H1 (cell line): ENCODE measurements at regions not wholly inside any gene's neighbourhood (a gene's known extent, or its start where the extent isn't known, plus 50 kb on each side); places are given as distances from the start of the nearest gene placed in this dataset.

ENCODE experiments used
- CTCF ChIA-PET: fragments of 300-600 bp; sonication (Branson Sonifier 250); formaldehyde crosslinking; loops from one replicate; lab custom pipeline; 2021; ENCODE audit not compliant: partially characterized antibody; lab: Charles Lee
- POLR2A ChIA-PET: fragments of 300-600 bp; sonication (Branson Sonifier 250); formaldehyde crosslinking; loops from one replicate; lab custom pipeline; 2021; ENCODE audit warnings: inconsistent platforms; ENCODE audit not compliant: partially characterized antibody; lab: Charles Lee
- DNase-seq, 2 experiments: peaks; one replicate each; pipeline versions ENCODE4 v3.0.0 to v3.0.0-alpha.2; 2010 to 2022; ENCODE audit warnings: low spot score in 2 of 2, low read depth in 1 of 2, mixed read lengths in 1 of 2
- FAIRE-seq: peaks from 2 replicates; lab custom pipeline; 2011; peaks lifted over from hg19 to GRCh38; lab: Jason Lieb, UNC
- H2AFZ ChIP-seq: 2 replicates; pipeline ENCODE4 v1.8.1; 2012; ENCODE audit warnings: low read length, inconsistent platforms
- H2AK5ac ChIP-seq: 2 replicates; pipeline ENCODE4 v1.6.1; 2013; ENCODE audit warnings: low read depth, low read length
- H2BK120ac ChIP-seq: replicated peaks from 2 replicates; pipeline ENCODE3; 2013; ENCODE audit warnings: low read depth, low read length, inconsistent platforms
- H2BK12ac ChIP-seq: 2 replicates; pipeline ENCODE4 v1.6.1; 2013; ENCODE audit warnings: low read depth, low read length
- H2BK15ac ChIP-seq: 2 replicates; pipeline ENCODE4 v1.6.1; 2013; ENCODE audit warnings: low read length
- H2BK20ac ChIP-seq: 2 replicates; pipeline ENCODE4 v1.6.1; 2013; ENCODE audit warnings: low read length
- H2BK5ac ChIP-seq: 2 replicates; pipeline ENCODE4 v1.6.1; 2013; ENCODE audit warnings: low read depth, low read length
- H3K14ac ChIP-seq: 2 replicates; pipeline ENCODE4 v1.6.1; 2013; ENCODE audit warnings: inconsistent platforms; ENCODE audit not compliant: insufficient read length
- H3K18ac ChIP-seq: 2 replicates; pipeline ENCODE4 v1.6.1; 2013; ENCODE audit warnings: low read length; ENCODE audit errors: extremely low read depth
- H3K23ac ChIP-seq: 2 replicates; pipeline ENCODE4 v1.6.1; 2013; ENCODE audit warnings: inconsistent platforms; ENCODE audit not compliant: insufficient read length
- H3K23me2 ChIP-seq: 2 replicates; pipeline ENCODE4 v1.6.1; 2013; ENCODE audit warnings: low read depth, low read length
- H3K27ac ChIP-seq: 2 replicates; pipeline ENCODE4 v1.6.1; 2011; ENCODE audit warnings: low read depth, low read length, inconsistent platforms
- H3K27me3 ChIP-seq, 4 experiments: replicated peaks in 1 of 4; 1 replicate in 1 of 4; 2 replicates in 3 of 4; pipeline versions ENCODE4 v1.6.1 to v1.8.1; 2011 to 2013; ENCODE audit warnings: low read length in 3 of 4, mild to moderate bottlenecking in 3 of 4, inconsistent platforms in 2 of 4, mixed read lengths in 2 of 4, moderate library complexity in 1 of 4; ENCODE audit not compliant: control insufficient read depth in 3 of 4, insufficient read depth in 3 of 4; ENCODE audit errors: extremely low read depth in 1 of 4
- H3K36me3 ChIP-seq, 4 experiments: 2 replicates each; pipeline versions ENCODE4 v1.6.1 to v1.8.1; 2011 to 2013; ENCODE audit warnings: mild to moderate bottlenecking in 4 of 4, low read length in 3 of 4, moderate library complexity in 2 of 4, control low read depth in 1 of 4, inconsistent platforms in 1 of 4; ENCODE audit not compliant: insufficient read depth in 4 of 4, control insufficient read depth in 2 of 4
- H3K4ac ChIP-seq: replicated peaks from 2 replicates; pipeline ENCODE3; 2013; ENCODE audit warnings: low read length, low read depth, mixed read lengths, inconsistent platforms; ENCODE audit not compliant: insufficient read length
- H3K4me1 ChIP-seq, 4 experiments: replicated peaks in 1 of 4; 1 replicate in 1 of 4; 2 replicates in 3 of 4; pipeline versions ENCODE4 v1.6.1 to v1.8.1; 2011 to 2013; ENCODE audit warnings: low read length in 3 of 4, inconsistent platforms in 2 of 4, mixed read lengths in 1 of 4; ENCODE audit not compliant: insufficient read depth in 4 of 4, control insufficient read depth in 3 of 4
- H3K4me2 ChIP-seq, 2 experiments: 2 replicates each; pipeline versions ENCODE4 v1.6.1 to v1.8.1; 2011 to 2013; ENCODE audit warnings: low read depth in 2 of 2, low read length in 2 of 2, control low read depth in 1 of 2, inconsistent platforms in 1 of 2, mild to moderate bottlenecking in 1 of 2; ENCODE audit not compliant: insufficient read depth in 1 of 2
- H3K4me3 ChIP-seq, 4 experiments: fragments of 200-600, 300-600 bp in 1 of 4; sonication (generic), shearing (Covaris generic), sonication (Bioruptor Twin) in 1 of 4; 2 replicates each; pipeline versions ENCODE4 v1.5.1 to v1.8.1; 2011 to 2016; ENCODE audit warnings: low read length in 4 of 4, low read depth in 3 of 4, control low read depth in 2 of 4, inconsistent platforms in 2 of 4, mild to moderate bottlenecking in 2 of 4, mixed read lengths in 1 of 4, moderate library complexity in 1 of 4; ENCODE audit not compliant: insufficient read depth in 2 of 4; ENCODE audit errors: extremely low read depth in 1 of 4
- H3K56ac ChIP-seq: replicated peaks from 2 replicates; pipeline ENCODE3; 2013; ENCODE audit warnings: low read depth, mild to moderate bottlenecking, mixed read lengths, low read length, inconsistent platforms; ENCODE audit not compliant: insufficient read length
- H3K79me1 ChIP-seq: 2 replicates; pipeline ENCODE4 v1.6.1; 2013; ENCODE audit warnings: low read depth, low read length, control low read depth
- H3K79me2 ChIP-seq, 2 experiments: 2 replicates each; pipeline versions ENCODE4 v1.6.1 to v1.8.1; 2012 to 2013; ENCODE audit warnings: low read length in 2 of 2, mild to moderate bottlenecking in 2 of 2, inconsistent platforms in 1 of 2; ENCODE audit not compliant: insufficient read depth in 2 of 2, control insufficient read depth in 1 of 2
- H3K9ac ChIP-seq, 4 experiments: replicated peaks in 1 of 4; 1 replicate in 1 of 4; 2 replicates in 3 of 4; pipeline versions ENCODE4 v1.6.1 to v1.8.1; 2011 to 2013; ENCODE audit warnings: low read depth in 3 of 4, low read length in 3 of 4, control low read depth in 2 of 4, mild to moderate bottlenecking in 2 of 4, moderate library complexity in 2 of 4, inconsistent platforms in 1 of 4; ENCODE audit errors: extremely low read depth in 1 of 4
- H3K9me3 ChIP-seq, 2 experiments: 2 replicates each; pipeline versions ENCODE4 v1.6.1 to v1.8.1; 2012 to 2013; ENCODE audit warnings: mild to moderate bottlenecking in 2 of 2, moderate library complexity in 2 of 2, control low read depth in 1 of 2, inconsistent platforms in 1 of 2, low read depth in 1 of 2, low read length in 1 of 2, mixed read lengths in 1 of 2; ENCODE audit not compliant: insufficient read depth in 2 of 2
- H4K20me1 ChIP-seq, 2 experiments: replicated peaks in 1 of 2; 2 replicates each; pipeline versions ENCODE3 to v1.8.1; 2011 to 2013; ENCODE audit warnings: inconsistent platforms in 2 of 2, low read length in 2 of 2, mild to moderate bottlenecking in 1 of 2; ENCODE audit not compliant: insufficient read depth in 2 of 2, control insufficient read depth in 1 of 2
- H4K5ac ChIP-seq: 2 replicates; pipeline ENCODE4 v1.6.1; 2013; ENCODE audit warnings: low read length, low read depth, mixed read lengths, inconsistent platforms; ENCODE audit not compliant: insufficient read length
- H4K8ac ChIP-seq: 2 replicates; pipeline ENCODE4 v1.8.0; 2013; ENCODE audit warnings: mild to moderate bottlenecking, moderate library complexity, low read length, inconsistent platforms; ENCODE audit not compliant: insufficient read depth; ENCODE audit errors: extremely low read depth
- H4K91ac ChIP-seq: replicated peaks from 2 replicates; pipeline ENCODE3; 2013; ENCODE audit warnings: low read length, mixed read lengths, inconsistent platforms; ENCODE audit not compliant: insufficient read length
- CBX5 ChIP-seq: fragments of 300-800, 300-1000 bp; sonication (generic); IDR thresholded peaks from 2 replicates; pipeline ENCODE4 v1.7.1; 2016; ENCODE audit warnings: antibody characterized with exemption, low read length, low read depth
- KDM4A ChIP-seq: IDR thresholded peaks from one replicate; pipeline ENCODE4 v1.7.1; 2012; ENCODE audit warnings: low read depth, mild to moderate bottlenecking, moderate library complexity, low read length, inconsistent platforms; ENCODE audit not compliant: severe bottlenecking
- POLR2A ChIP-seq, 2 experiments: IDR thresholded peaks; 1 replicate in 1 of 2; 2 replicates in 1 of 2; pipeline ENCODE4 v1.6.1; 2011; ENCODE audit warnings: low read depth in 2 of 2, low read length in 2 of 2, mild to moderate bottlenecking in 2 of 2; ENCODE audit errors: control extremely low read depth in 1 of 2
- POU5F1 ChIP-seq: IDR thresholded peaks from 2 replicates; pipeline ENCODE4 v1.6.1; 2011; ENCODE audit warnings: low read depth, mild to moderate bottlenecking, low read length, moderate library complexity
- SP1 ChIP-seq: IDR thresholded peaks from 2 replicates; pipeline ENCODE4 v1.6.1; 2011; ENCODE audit warnings: low read depth, low read length
- SUZ12 ChIP-seq: fragments of 200-600 bp; sonication (generic); IDR thresholded peaks from 2 replicates; pipeline ENCODE4 v1.6.1; 2012; ENCODE audit warnings: mild to moderate bottlenecking, inconsistent platforms, low read length, moderate library complexity, mixed read lengths
- USF2 ChIP-seq: IDR thresholded peaks from 2 replicates; pipeline ENCODE4 v1.6.1; 2011; ENCODE audit warnings: low read length, improper control_type of control experiment
- WGBS, 2 experiments: shearing (Covaris generic) in 1 of 2; methylation state at CpG; one replicate each; pipeline versions ENCODE4 v1.1.6 to v1.1.7; 2013 to 2015; ENCODE audit warnings: low lambda C conversion rate in 2 of 2, mixed read lengths in 2 of 2, inconsistent platforms in 1 of 2, low coverage in 1 of 2, missing lambda C conversion rate in 1 of 2; ENCODE audit not compliant: insufficient replicate concordance in 2 of 2, insufficient coverage in 1 of 2, insufficient read length in 1 of 2; ENCODE audit errors: extremely low coverage in 1 of 2, missing lambda C conversion rate in 1 of 2; 5-methylcytosine and 5-hydroxymethylcytosine counted together
- TF ChIP-seq, protein P1 (sequence below): IDR thresholded peaks from 2 replicates; pipeline ENCODE4 v1.6.1; 2012; ENCODE audit warnings: low read length, inconsistent platforms

DNA sequence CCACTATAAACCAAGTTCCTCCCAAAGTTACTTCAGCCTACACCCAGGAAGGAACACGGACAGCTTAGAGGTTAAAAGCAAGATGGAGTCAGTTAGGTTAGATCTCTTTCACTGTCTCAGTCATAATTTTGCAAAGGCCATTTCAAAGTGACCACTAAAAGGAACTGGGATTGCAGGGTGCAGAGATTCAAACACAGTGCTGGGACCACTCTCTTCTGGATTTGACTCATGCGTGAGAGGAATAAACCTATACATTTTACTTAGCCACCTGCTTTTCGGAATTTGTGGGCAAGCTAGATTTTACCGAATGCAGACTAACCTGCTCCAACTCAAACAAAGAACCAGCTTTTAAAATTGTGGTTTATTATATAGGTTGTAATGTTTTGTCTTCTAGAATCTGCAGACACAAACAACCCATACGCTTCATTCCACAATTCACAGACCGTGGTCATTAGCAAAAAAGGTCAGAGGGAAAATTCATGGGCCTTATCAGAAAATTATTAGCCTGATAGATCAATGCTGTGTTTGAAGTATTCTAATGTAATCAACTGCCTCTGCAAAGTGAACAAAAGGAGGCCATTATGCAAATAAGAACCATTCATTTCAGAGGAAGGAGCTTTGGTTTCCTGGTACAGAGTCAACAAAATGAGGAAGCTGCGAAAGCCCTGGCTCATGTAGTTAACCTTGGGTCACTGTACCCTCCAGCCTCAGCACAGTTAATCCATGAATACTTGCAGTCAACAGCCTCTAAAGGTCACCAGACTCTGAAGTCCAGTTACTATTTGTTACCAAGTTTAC, 342.7 kb upstream of the KLF6 start:
- ChIA-PET POLR2A (no interaction called here), CTCF (no interaction called here)
- Histone ChIP-seq H3K79me1 (no peaks in the 10 kb centered on the region), H3K9ac (no peak overlapping the region), H4K5ac (no peak overlapping the region), H4K20me1 (peaks cover 0 to 3% of the 10 kb centered on the region in 2 experiments), H4K8ac (no peak overlapping the region), H3K4me3 (no peak overlapping the region), H3K18ac (no peak overlapping the region; the same call in 1 of the 2 replicates), H3K27ac (no peak overlapping the region), H3K9me3 (no peaks in the 10 kb centered on the region), H3K27me3 (no peaks in the 10 kb centered on the region), H2BK12ac (no peak overlapping the region), H2BK15ac (no peak overlapping the region), H3K79me2 (no peaks in the 10 kb centered on the region), H3K56ac (no peak overlapping the region), H3K4me1 (no peaks in the 10 kb centered on the region), H3K36me3 (no peaks in the 10 kb centered on the region), H2BK20ac (no peak overlapping the region), H2BK5ac (no peak overlapping the region), H2AK5ac (no peak overlapping the region), H4K91ac (no peak overlapping the region), H2BK120ac (no peak overlapping the region), H3K4ac (no peak overlapping the region), H2AFZ (no peak overlapping the region), H3K14ac (no peak overlapping the region), H3K23me2 (peaks cover 5% of the 10 kb centered on the region; the same call in 1 of the 2 replicates), H3K4me2 (no peak overlapping the region), H3K23ac (no peak overlapping the region)
- 86% methylated on average over 7 of the region's 7 CpGs; no CpG with 5 or more reads in 1 of the 2 experiments for WGBS, 2 experiments
- DNase-seq = no peak
- no peak for FAIRE-seq
- no peak for TF ChIP-seq SP1
- TF ChIP-seq USF2 = no peak
- no peak for TF ChIP-seq KDM4A
- TF ChIP-seq POU5F1 = no peak
- TF ChIP-seq SUZ12 = no peak
- TF ChIP-seq POLR2A (IDR thresholded peaks at IDR 0.05; ENCODE audit: control extremely low read depth in 1 of 2, low read depth in 2 of 2, low read length in 2 of 2) = no peak
- no peak for TF ChIP-seq CBX5
- TF ChIP-seq, protein P1, sequence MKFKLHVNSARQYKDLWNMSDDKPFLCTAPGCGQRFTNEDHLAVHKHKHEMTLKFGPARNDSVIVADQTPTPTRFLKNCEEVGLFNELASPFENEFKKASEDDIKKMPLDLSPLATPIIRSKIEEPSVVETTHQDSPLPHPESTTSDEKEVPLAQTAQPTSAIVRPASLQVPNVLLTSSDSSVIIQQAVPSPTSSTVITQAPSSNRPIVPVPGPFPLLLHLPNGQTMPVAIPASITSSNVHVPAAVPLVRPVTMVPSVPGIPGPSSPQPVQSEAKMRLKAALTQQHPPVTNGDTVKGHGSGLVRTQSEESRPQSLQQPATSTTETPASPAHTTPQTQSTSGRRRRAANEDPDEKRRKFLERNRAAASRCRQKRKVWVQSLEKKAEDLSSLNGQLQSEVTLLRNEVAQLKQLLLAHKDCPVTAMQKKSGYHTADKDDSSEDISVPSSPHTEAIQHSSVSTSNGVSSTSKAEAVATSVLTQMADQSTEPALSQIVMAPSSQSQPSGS = no peak
